ENCODE measurements at regions not wholly inside any gene's neighbourhood (a gene's known extent, or its start where the extent isn't known, plus 50 kb on each side); places are given as distances from the start of the nearest gene placed in this dataset.

GRCh38 chr4:159719531-159719930 is 616.7 kb downstream of the RAPGEF2 start (continued):
- TF ChIP-seq, protein P1, sequence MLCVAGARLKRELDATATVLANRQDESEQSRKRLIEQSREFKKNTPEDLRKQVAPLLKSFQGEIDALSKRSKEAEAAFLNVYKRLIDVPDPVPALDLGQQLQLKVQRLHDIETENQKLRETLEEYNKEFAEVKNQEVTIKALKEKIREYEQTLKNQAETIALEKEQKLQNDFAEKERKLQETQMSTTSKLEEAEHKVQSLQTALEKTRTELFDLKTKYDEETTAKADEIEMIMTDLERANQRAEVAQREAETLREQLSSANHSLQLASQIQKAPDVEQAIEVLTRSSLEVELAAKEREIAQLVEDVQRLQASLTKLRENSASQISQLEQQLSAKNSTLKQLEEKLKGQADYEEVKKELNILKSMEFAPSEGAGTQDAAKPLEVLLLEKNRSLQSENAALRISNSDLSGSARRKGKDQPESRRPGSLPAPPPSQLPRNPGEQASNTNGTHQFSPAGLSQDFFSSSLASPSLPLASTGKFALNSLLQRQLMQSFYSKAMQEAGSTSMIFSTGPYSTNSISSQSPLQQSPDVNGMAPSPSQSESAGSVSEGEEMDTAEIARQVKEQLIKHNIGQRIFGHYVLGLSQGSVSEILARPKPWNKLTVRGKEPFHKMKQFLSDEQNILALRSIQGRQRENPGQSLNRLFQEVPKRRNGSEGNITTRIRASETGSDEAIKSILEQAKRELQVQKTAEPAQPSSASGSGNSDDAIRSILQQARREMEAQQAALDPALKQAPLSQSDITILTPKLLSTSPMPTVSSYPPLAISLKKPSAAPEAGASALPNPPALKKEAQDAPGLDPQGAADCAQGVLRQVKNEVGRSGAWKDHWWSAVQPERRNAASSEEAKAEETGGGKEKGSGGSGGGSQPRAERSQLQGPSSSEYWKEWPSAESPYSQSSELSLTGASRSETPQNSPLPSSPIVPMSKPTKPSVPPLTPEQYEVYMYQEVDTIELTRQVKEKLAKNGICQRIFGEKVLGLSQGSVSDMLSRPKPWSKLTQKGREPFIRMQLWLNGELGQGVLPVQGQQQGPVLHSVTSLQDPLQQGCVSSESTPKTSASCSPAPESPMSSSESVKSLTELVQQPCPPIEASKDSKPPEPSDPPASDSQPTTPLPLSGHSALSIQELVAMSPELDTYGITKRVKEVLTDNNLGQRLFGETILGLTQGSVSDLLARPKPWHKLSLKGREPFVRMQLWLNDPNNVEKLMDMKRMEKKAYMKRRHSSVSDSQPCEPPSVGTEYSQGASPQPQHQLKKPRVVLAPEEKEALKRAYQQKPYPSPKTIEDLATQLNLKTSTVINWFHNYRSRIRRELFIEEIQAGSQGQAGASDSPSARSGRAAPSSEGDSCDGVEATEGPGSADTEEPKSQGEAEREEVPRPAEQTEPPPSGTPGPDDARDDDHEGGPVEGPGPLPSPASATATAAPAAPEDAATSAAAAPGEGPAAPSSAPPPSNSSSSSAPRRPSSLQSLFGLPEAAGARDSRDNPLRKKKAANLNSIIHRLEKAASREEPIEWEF (IDR thresholded peaks at IDR 0.05; ENCODE audit: insufficient replicate concordance, low read depth, low read length) = no peak
- TF ChIP-seq EZH2 (IDR thresholded peaks at IDR 0.05; ENCODE audit: borderline replicate concordance, control insufficient read depth, low read depth, low read length) (no peak), ATF7 (IDR thresholded peaks at IDR 0.05; ENCODE audit: low read depth) (no peak), POU2F2 (IDR thresholded peaks at IDR 0.05; ENCODE audit: borderline replicate concordance, low read depth, low read length) (no peak), MTA3 (IDR thresholded peaks at IDR 0.05; ENCODE audit: borderline replicate concordance, low read length) (no peak), MYC (IDR thresholded peaks at IDR 0.05; ENCODE audit: insufficient read depth, insufficient read length, insufficient replicate concordance, low read length, severe bottlenecking) (no peak), NR2F1 (conservative IDR thresholded peaks at IDR 0.05) (no peak), KAT2A (conservative IDR thresholded peaks at IDR 0.05; ENCODE audit: control insufficient read depth, low read depth, low read length) (no peak), CBX5 (IDR thresholded peaks at IDR 0.05; ENCODE audit: low read depth) (no peak), IKZF1 (conservative IDR thresholded peaks at IDR 0.05) (no peak), KLF5 (IDR thresholded peaks at IDR 0.05; ENCODE audit: partially characterized antibody) (no peak), SMAD1 (IDR thresholded peaks at IDR 0.05; ENCODE audit: low read depth, partially characterized antibody) (no peak), STAT3 (IDR thresholded peaks at IDR 0.05; ENCODE audit: low read depth, low read length) (no peak)
- TF ChIP-seq, protein P2, sequence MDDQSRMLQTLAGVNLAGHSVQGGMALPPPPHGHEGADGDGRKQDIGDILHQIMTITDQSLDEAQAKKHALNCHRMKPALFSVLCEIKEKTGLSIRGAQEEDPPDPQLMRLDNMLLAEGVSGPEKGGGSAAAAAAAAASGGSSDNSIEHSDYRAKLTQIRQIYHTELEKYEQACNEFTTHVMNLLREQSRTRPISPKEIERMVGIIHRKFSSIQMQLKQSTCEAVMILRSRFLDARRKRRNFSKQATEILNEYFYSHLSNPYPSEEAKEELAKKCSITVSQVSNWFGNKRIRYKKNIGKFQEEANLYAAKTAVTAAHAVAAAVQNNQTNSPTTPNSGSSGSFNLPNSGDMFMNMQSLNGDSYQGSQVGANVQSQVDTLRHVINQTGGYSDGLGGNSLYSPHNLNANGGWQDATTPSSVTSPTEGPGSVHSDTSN (IDR thresholded peaks at IDR 0.05; ENCODE audit: insufficient replicate concordance, low read depth, low read length) = no peak
